VCaP (cell line): ENCODE measurements at regions not wholly inside any gene's neighbourhood (a gene's known extent, or its start where the extent isn't known, plus 50 kb on each side); places are given as distances from the start of the nearest gene placed in this dataset.

Experiments used
- H3K27ac ChIP-seq: fragments of 450-650 bp; 2 replicates; pipeline ENCODE4 v1.5.1; 2017
- CTCF ChIP-seq: fragments of 450-650 bp; conservative IDR thresholded peaks from 2 replicates; pipeline ENCODE4 v1.5.1; 2017; ENCODE audit warnings: mild to moderate bottlenecking, moderate library complexity

- no peak for TF ChIP-seq CTCF
- H3K27ac ChIP-seq = no peak overlapping the region
Measured at GRCh38 chr3:8147711-8148110, 353.9 kb upstream of the LMCD1 start.

- TF ChIP-seq CTCF = no peak
- no peak overlapping the region for H3K27ac ChIP-seq
Measured at GRCh38 chr3:8152821-8153418, 348.7 kb upstream of the LMCD1 start.

GRCh38 chr3:8153800-8154199, 347.8 kb upstream of the LMCD1 start:
- TF ChIP-seq CTCF = no peak
- no peak overlapping the region for H3K27ac ChIP-seq

GRCh38 chr3:8154617-8155016, 347.0 kb upstream of the LMCD1 start:
- H3K27ac ChIP-seq = no peak overlapping the region
- TF ChIP-seq CTCF = no peak

GRCh38 chr3:8156138-8156537, 345.5 kb upstream of the LMCD1 start:
- H3K27ac ChIP-seq = no peak overlapping the region
- no peak for TF ChIP-seq CTCF

- no peak for TF ChIP-seq CTCF
- H3K27ac ChIP-seq = no peak overlapping the region
Measured at GRCh38 chr3:8156831-8157230, 344.8 kb upstream of the LMCD1 start.

- H3K27ac ChIP-seq = no peak overlapping the region
- TF ChIP-seq CTCF = no peak
Measured at GRCh38 chr3:8157640-8158039, 344.0 kb upstream of the LMCD1 start.
